Duodenal mucosa (tissue), 2 donors: ENCODE measurements at regions not wholly inside any gene's neighbourhood (a gene's known extent, or its start where the extent isn't known, plus 50 kb on each side); places are given as distances from the start of the nearest gene placed in this dataset.

Experiments used
- H3K27ac ChIP-seq: one replicate; pipeline ENCODE4 v1.7.0; 2013; ENCODE audit warnings: low read depth, low read length
- H3K27me3 ChIP-seq, 2 donors: one replicate each; pipeline ENCODE4 v1.7.0; 2013; ENCODE audit warnings: low read length in 2 of 2, control low read depth in 1 of 2; ENCODE audit not compliant: insufficient read depth in 2 of 2, control insufficient read depth in 1 of 2
- H3K36me3 ChIP-seq, 2 donors: one replicate each; pipeline ENCODE4 v1.7.0; 2013; ENCODE audit warnings: low read length in 2 of 2, control low read depth in 1 of 2; ENCODE audit not compliant: insufficient read depth in 2 of 2, control insufficient read depth in 1 of 2
- H3K4me1 ChIP-seq, 2 donors: one replicate each; pipeline ENCODE4 v1.7.0; 2013; ENCODE audit warnings: low read length in 2 of 2, control low read depth in 1 of 2; ENCODE audit not compliant: insufficient read depth in 2 of 2, control insufficient read depth in 1 of 2
- H3K4me3 ChIP-seq, 2 donors: one replicate each; pipeline ENCODE4 v1.7.0; 2013; ENCODE audit warnings: low read length in 2 of 2, low read depth in 1 of 2
- H3K9ac ChIP-seq, 2 donors: one replicate each; pipeline ENCODE4 v1.7.0; 2013; ENCODE audit warnings: low read length in 2 of 2, low read depth in 1 of 2
- H3K9me3 ChIP-seq, 2 donors: one replicate each; pipeline ENCODE4 v1.7.0; 2013; ENCODE audit warnings: low read length in 2 of 2, control low read depth in 1 of 2; ENCODE audit not compliant: control insufficient read depth in 1 of 2

DNA sequence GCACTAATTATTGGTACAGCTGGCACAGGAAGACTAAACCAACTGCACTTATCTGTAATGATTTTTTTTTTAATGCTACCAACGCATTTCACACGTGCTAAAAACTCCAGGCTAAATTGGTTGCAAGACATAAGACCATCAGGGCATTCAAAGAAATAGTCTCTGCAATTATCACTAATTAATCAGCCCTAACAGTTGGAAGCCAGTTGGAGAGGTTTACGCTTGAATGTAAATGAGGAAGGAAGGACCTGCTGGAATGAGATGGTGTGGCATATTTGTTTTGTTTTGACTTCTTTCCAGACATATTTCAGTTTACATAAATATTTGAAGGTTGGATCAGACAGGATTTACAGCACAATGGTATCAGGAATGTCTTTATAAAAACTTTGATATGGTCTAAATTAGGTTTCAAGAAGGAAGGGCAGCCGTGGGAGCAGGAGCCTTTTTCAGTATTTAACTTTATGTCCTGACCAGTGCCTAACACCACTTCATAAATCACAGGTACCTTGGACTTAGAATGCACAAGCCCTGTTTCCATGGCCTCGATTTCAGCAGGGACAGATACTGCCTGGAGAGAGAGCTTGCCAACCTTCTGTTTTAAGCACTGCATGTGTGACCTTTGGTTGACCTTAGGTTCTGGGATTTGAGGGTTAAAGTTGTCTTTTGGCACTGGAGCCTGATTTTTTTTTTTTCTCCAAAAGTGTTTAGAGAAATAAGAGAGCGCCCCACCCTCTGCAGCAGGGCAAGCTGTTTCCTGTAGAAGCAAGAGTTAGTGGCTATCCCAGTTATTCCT, 199.8 kb upstream of the MAP3K1 start:
- Histone ChIP-seq H3K27me3 (no peaks in the 10 kb centered on the region), H3K4me3 (no peak overlapping the region), H3K4me1 (peaks cover 16 to 20% of the 10 kb centered on the region in 2 donors), H3K27ac (no peak overlapping the region), H3K9me3 (peaks cover 12 to 14% of the 10 kb centered on the region in 2 donors), H3K9ac (no peak overlapping the region), H3K36me3 (no peaks in the 10 kb centered on the region)

DNA sequence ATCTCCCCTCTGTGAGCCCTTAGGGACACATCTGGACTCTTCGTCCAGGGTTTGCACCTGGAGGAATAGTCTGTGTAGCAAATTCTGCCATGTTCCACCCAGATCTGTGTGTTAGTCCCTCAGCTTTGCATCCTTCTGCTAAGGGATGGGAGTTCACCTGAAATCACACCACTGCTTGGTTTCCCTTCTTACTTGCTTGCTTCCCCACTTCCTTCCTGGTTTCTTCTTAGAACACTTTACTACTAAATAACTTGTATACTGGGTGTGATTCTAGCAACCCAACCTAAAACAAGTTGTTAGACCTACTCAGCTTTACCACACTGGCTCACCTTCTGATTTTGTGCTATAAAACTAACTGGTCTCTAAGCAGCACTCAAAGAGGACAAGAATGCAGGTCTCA, 202.6 kb upstream of the MAP3K1 start:
- peaks cover 16 to 20% of the 10 kb centered on the region in 2 donors for H3K4me1 ChIP-seq
- H3K27ac ChIP-seq: no peak overlapping the region
- peaks cover 6% of the 10 kb centered on the region in 2 donors for H3K9me3 ChIP-seq
- H3K27me3 ChIP-seq: no peaks in the 10 kb centered on the region
- H3K9ac ChIP-seq: no peak overlapping the region
- H3K4me3 ChIP-seq: no peak overlapping the region
- no peaks in the 10 kb centered on the region for H3K36me3 ChIP-seq

DNA sequence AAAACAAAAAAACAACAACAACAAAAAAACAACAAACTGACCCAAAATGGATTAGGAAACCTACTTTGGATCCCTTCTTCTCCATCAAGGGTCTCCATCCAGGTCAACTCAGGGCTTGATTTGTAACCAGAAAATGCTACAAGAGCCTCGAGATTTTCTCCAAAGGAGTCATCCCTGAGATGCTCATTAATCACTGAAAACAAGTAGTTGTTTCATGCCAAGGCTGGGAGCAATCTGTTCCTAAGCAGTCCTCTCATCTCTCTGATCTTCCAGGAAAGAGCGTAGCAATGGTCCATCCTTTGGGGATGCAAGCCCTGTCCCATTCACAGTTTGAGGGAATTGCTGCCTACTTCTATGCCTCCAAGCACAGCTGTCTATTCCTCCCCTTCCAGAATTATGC, 203.0 kb upstream of the MAP3K1 start:
- H3K9me3 ChIP-seq: peaks cover 2% of the 10 kb centered on the region in 2 donors
- no peaks in the 10 kb centered on the region for H3K36me3 ChIP-seq
- no peak overlapping the region for H3K27ac ChIP-seq
- no peak overlapping the region for H3K9ac ChIP-seq
- no peaks in the 10 kb centered on the region for H3K27me3 ChIP-seq
- no peak overlapping the region for H3K4me3 ChIP-seq
- peaks cover 16 to 20% of the 10 kb centered on the region in 2 donors for H3K4me1 ChIP-seq

DNA sequence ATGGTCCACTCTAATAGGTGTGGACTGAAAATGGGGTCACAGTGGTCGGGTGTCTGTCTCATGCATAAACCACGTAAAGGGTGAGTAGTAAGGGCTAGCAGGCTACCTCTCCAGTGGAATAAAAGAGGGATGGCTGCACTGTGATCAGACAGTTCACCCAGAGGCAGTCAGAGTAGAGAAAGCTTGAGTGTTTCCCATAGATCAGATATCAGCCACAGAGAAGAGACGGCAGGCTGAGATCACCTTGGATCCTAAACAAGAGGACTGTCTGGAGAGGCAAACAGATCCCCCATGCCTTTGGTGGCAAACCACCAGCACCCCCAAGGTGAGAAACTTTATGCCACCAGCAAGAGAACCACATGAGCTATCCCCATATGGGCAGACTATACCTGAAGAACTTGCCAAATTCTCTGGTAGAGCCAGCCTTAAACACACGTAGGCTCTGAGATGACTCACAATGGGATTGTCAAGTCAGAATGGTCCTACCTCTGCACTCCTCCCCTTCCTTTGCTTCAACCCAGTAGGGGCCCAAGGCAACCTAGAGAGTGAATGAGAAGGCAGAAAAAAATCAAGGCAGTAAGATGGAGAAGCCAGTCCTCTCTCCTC, 205.2 kb upstream of the MAP3K1 start:
- H3K27ac ChIP-seq: no peak overlapping the region
- no peaks in the 10 kb centered on the region for H3K36me3 ChIP-seq
- H3K9ac ChIP-seq: no peak overlapping the region
- no peaks in the 10 kb centered on the region for H3K9me3 ChIP-seq
- H3K27me3 ChIP-seq: no peaks in the 10 kb centered on the region
- peaks cover 6 to 10% of the 10 kb centered on the region in 2 donors for H3K4me1 ChIP-seq
- no peak overlapping the region for H3K4me3 ChIP-seq

DNA sequence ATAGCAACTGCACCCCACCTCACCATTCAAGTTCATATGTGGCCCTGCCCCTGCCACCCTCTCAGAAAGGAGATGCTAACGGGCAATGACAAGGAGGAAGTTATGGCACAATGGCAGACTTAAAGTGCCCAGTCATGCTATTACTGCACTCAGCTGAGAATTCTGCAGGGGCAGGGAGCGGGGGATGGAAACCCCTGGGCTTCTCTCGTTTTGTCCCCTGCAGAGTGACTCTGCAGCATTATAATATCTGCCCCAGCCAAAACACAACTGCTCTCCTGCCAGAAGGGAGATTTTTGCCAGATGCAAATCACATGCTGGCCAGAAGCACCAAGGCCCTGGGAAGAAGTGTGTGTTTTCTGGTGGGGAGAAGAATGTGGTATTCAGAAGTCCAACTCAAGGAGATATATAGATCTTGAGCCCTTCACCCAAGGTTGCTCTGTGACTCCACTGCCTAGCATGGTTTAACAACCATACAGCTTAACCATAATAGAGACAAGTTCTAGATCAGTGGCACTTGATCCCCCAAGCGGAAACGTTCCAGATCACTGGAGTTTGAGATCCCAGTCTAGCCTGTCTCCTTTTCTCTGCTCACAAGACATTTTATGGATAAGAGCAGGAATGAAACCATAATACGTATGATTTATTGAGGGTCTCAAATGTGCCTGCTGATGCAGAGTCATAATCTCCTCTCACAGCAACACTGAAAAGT, 207.0 kb upstream of the MAP3K1 start:
- Histone ChIP-seq H3K27me3 (no peaks in the 10 kb centered on the region), H3K27ac (no peak overlapping the region), H3K4me3 (no peak overlapping the region), H3K9ac (no peak overlapping the region), H3K9me3 (no peaks in the 10 kb centered on the region), H3K4me1 (peaks cover 5 to 9% of the 10 kb centered on the region in 2 donors), H3K36me3 (no peaks in the 10 kb centered on the region)

DNA sequence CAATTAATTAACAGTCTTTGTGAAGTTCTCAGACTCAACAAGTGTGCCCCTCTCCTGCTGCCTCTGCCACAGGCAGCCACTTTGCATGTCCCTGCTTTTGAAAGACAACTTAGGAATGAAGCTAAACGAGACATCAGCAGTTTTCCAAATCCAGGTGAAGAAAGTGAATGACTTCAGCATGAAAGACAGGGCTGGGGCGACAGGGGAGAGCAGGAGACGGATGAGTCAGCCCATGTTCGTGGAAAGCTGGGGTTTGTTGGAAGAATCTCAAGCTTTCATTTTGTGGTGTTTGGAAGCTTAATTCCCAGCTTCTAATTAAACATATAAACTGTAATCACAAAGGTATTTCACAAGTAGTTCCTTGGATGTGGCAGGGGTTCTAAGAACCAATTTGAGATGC, 207.8 kb upstream of the MAP3K1 start:
- Histone ChIP-seq H3K4me3 (no peak overlapping the region), H3K9ac (no peak overlapping the region), H3K4me1 (peaks cover 5 to 9% of the 10 kb centered on the region in 2 donors), H3K9me3 (no peaks in the 10 kb centered on the region), H3K27ac (no peak overlapping the region), H3K36me3 (no peaks in the 10 kb centered on the region), H3K27me3 (no peaks in the 10 kb centered on the region)

DNA sequence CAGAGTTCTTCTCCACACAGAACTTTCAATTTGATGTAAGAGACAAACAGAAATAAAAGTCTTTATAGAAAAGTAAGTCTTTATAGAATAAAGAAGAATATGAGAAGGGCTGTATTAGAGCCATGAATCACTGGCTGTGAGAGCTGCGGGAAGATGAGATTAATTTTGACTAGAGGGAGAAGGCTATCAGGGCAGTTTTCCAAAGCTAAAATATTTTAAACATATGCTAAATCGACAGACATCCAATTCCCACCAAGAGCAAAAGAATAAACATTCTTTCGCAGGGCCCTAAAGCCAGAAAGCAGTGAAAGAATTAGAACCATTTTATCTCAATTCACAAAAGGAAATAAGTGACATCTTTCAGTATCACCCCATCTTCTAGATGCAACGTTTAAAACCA, 208.3 kb upstream of the MAP3K1 start:
- Histone ChIP-seq H3K4me3 (no peak overlapping the region), H3K27me3 (no peaks in the 10 kb centered on the region), H3K27ac (no peak overlapping the region)

DNA sequence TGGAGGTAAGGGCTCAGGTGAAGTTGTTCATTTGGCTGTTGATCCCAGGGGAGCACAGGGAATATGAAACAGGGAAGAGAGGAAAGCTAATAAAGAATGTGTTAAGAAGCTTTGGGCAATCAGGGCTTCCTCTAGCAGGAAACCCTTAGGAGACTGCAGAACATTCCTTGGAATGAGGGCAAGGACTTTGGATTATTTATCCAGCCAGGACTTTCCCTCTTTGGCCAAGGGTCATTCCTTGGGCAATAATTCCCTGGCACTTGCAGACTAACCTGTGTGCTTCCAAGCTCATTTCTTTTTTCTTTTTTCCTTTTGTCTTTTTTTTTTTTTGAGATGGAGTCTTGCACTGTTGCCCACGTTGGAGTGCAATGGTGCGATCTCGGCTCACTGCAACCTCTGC, 209.2 kb upstream of the MAP3K1 start:
- Histone ChIP-seq H3K9me3 (no peaks in the 10 kb centered on the region), H3K27me3 (no peaks in the 10 kb centered on the region), H3K4me3 (no peak overlapping the region), H3K4me1 (peaks cover 5 to 9% of the 10 kb centered on the region in 2 donors), H3K36me3 (no peaks in the 10 kb centered on the region), H3K9ac (no peak overlapping the region), H3K27ac (no peak overlapping the region)

More for the DNA sequence above, 208.3 kb upstream of the MAP3K1 start:
- no peak overlapping the region for H3K9ac ChIP-seq
- no peaks in the 10 kb centered on the region for H3K9me3 ChIP-seq
- H3K4me1 ChIP-seq: peaks cover 5 to 9% of the 10 kb centered on the region in 2 donors
- no peaks in the 10 kb centered on the region for H3K36me3 ChIP-seq

DNA sequence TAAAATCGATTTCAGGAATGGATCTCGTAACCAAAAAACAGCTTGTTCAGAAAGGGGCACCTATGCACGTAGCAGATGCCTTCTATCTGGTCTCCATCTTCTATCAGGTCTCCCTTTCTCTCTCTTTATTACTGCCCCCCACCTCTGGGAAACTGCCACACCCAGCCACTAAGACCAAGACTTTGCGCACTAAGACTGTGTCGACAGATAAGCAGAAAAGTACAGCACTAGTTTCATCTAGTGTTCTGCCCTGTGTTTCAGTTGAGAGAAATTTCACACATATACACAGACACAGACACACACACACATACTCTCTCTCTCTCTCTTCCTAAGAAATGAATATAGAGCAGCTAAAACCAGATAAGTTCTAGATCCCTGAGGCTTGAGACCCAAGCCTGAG, 210.1 kb upstream of the MAP3K1 start:
- H3K9ac ChIP-seq: no peak overlapping the region
- no peaks in the 10 kb centered on the region for H3K36me3 ChIP-seq
- peaks cover 5 to 9% of the 10 kb centered on the region in 2 donors for H3K4me1 ChIP-seq
- no peak overlapping the region for H3K27ac ChIP-seq
- peak overlapping the region in 1 of 2 donors; percentile 4 for H3K4me3 ChIP-seq
- no peaks in the 10 kb centered on the region for H3K9me3 ChIP-seq
- no peaks in the 10 kb centered on the region for H3K27me3 ChIP-seq

DNA sequence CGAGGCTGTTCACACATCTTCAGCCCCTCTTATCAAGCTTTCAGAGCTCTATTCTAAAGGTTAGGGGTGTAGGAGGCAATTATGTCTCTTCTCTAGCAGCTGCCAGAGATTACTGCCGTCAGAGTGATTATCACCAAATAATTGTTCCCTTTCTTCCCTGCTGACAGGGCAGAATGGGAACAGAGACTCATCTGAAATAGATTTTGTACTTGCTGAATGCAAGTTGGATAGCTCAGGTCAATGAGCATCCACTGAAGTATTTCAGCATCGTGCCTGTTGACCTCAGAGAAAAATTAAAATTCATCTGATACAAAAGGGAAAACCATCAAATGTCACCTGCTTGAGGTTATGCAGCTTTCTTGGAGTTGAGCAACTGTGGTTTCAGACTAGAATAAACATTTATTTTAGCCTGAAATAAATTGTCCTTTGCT, 213.7 kb upstream of the MAP3K1 start:
- Histone ChIP-seq H3K4me1 (peaks cover 5 to 9% of the 10 kb centered on the region in 2 donors), H3K4me3 (no peak overlapping the region), H3K27ac (no peak overlapping the region), H3K27me3 (no peaks in the 10 kb centered on the region), H3K9ac (no peak overlapping the region), H3K36me3 (no peaks in the 10 kb centered on the region), H3K9me3 (no peaks in the 10 kb centered on the region)
